Muscle of leg (tissue), 3 donors: ENCODE measurements at regions not wholly inside any gene's neighbourhood (a gene's known extent, or its start where the extent isn't known, plus 50 kb on each side); places are given as distances from the start of the nearest gene placed in this dataset.

Experiments
- DNase-seq: peaks from one replicate; pipeline ENCODE4 v3.0.0; 2013
- H3K27ac ChIP-seq: one replicate; pipeline ENCODE4 v1.5.1; 2013; ENCODE audit warnings: mild to moderate bottlenecking, low read length, control low read depth
- H3K27me3 ChIP-seq: one replicate; pipeline ENCODE4 v1.6.1; 2013; ENCODE audit warnings: low read length; ENCODE audit not compliant: control insufficient read depth, insufficient read depth
- H3K36me3 ChIP-seq: one replicate; pipeline ENCODE4 v1.6.1; 2013; ENCODE audit warnings: low read length; ENCODE audit not compliant: control insufficient read depth, insufficient read depth
- H3K4me1 ChIP-seq: one replicate; pipeline ENCODE4 v1.6.1; 2013; ENCODE audit warnings: low read length; ENCODE audit not compliant: control insufficient read depth, insufficient read depth
- H3K4me3 ChIP-seq: one replicate; pipeline ENCODE4 v1.5.1; 2013; ENCODE audit warnings: low read length, control low read depth
- H3K9me3 ChIP-seq: replicated peaks from 2 replicates; pipeline ENCODE4 v1.6.1; 2013; ENCODE audit warnings: low read depth, low read length; ENCODE audit not compliant: control insufficient read depth
- WGBS: methylation state at CpG from one replicate; pipeline ENCODE4 v1.1.5; 2013; ENCODE audit warnings: missing lambda C conversion rate; ENCODE audit not compliant: insufficient coverage; 5-methylcytosine and 5-hydroxymethylcytosine counted together

DNA sequence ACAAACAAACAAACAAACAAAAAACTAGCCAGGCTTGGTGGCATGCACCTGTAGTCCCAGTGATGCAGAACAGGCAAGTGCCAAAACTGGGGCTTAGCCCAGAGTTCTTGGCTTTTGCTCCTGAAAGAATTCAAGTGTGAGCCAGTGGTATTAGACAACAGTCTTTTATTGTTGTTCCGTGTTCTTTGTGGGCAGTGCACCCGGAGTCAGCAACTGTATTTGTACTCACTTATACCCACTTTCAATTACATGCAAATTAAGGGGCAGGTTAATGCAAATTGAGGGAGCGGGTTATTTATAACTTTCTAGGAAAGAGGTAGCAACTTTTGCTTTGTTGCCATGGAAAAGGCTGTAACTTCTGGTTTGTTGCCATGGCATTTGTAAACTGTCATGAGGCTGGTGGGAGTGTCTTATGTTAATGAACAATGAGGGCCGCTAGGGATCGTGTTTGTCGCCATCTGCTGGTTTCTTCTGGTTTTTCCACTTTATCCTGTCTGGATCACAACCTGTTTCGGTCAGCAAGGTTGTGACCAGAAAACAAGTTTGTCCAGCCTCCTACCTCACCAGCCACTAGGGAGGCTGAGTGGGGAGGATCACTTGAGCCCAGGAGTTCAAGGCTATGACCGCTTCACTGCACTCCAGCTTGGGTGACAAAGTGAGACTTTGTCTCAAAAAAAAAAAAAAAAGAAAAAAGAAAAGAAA is 88.8 kb upstream of the ESX1 start:
- 86% methylated on average over 1 of the region's 8 CpGs for WGBS
- Histone ChIP-seq H3K27me3 (peaks cover 26% of the 10 kb centered on the region), H3K27ac (no peak overlapping the region), H3K9me3 (no peaks in the 10 kb centered on the region), H3K36me3 (no peaks in the 10 kb centered on the region), H3K4me1 (no peaks in the 10 kb centered on the region), H3K4me3 (no peak overlapping the region)
- peak; percentile 60 for DNase-seq

DNA sequence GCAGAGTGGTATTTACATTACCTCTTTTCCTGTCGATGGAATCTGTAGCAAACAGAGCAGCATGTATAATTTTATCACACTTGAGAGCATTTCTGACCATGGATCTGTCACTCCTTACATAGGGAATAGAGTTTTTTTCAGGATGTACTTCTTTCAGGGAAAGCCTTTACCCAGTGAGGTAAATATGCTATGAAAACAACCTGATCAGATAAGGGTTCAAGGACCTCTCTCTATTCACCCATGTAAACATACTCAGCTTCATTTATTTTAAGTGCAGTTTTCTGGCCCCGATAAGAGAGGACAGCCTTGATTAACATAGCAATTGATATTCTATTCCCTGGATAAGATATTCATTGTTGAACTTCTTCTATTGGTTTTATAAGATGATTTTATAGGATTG is 87.3 kb upstream of the ESX1 start:
- H3K4me1 ChIP-seq, result no peaks in the 10 kb centered on the region
- H3K9me3 ChIP-seq, result no peaks in the 10 kb centered on the region
- no peaks in the 10 kb centered on the region for H3K36me3 ChIP-seq
- WGBS, result no CpG with 5 or more reads among the region's 2 CpGs
- H3K27me3 ChIP-seq, result peaks cover 27% of the 10 kb centered on the region
- no peak overlapping the region for H3K4me3 ChIP-seq
- no peak overlapping the region for H3K27ac ChIP-seq
- DNase-seq, result no peak

DNA sequence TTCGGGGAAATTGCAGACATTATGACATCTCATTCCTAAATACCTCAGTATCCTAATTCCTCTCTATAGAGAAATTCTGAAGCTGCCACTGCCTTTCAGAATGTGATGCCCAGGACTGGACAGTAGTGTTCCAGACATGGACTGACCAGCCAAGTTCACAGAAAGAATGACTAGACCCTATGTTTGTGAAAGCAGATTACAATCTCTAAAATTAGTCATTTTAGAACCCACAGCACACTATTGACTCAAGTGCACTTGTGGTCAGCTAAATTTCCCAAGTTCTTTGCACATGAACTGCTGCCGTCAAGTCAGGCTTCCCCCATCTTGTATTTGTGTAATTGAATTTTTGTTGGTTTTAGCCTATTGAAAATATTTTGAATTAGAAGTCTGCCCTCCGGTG is 81.0 kb upstream of the ESX1 start:
- H3K27me3 ChIP-seq, result peaks cover 18% of the 10 kb centered on the region
- H3K4me1 ChIP-seq, result no peaks in the 10 kb centered on the region
- 63% methylated on average over 1 of the region's 3 CpGs for WGBS
- H3K9me3 ChIP-seq, result no peaks in the 10 kb centered on the region
- no peaks in the 10 kb centered on the region for H3K36me3 ChIP-seq
- no peak overlapping the region for H3K4me3 ChIP-seq
- H3K27ac ChIP-seq, result no peak overlapping the region
- DNase-seq, result no peak

DNA sequence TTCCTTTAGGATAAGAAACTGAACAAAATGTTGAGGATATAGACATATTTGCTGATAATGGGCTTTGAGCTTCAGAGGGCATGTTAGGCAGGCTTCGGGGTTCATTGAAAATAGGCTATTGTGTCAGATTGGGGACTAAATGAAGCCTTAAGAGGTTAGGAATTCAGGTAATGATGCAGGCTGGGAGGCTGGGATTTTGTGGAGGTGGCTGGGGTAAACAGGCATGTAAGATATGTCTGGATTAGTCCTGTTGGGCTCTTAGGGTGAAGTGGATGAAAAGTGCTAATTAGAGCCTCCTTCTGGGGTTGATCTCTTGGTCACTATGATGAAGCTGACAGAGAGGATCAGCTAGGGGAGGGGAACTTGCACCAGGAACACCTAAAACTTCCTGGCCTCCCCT is 80.2 kb upstream of the ESX1 start:
- Histone ChIP-seq H3K4me3 (no peak overlapping the region), H3K36me3 (no peaks in the 10 kb centered on the region), H3K27me3 (peaks cover 21% of the 10 kb centered on the region), H3K9me3 (no peaks in the 10 kb centered on the region), H3K4me1 (no peaks in the 10 kb centered on the region), H3K27ac (no peak overlapping the region)
- WGBS, result 78% methylated on average over 1 of the region's 1 CpG
- no peak for DNase-seq

DNA sequence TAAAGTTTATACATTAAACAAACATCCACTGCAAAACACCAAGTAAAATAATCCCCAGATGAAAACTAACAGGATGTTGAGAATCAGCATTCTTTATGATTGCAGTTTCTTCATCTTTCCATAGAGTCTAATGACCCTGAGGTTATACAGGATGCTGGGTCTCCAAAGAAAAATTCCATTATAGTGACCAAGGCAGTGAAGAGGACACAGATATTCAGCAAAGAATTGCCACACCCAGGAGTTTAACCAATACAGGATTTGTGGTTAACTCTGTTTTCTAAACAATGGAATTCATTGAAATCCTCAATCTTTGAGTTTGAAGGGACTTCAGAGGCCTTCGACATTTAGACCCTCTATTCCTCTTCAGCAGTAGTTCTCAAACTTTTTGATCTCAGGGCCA is 76.2 kb upstream of the ESX1 start:
- H3K27me3 ChIP-seq, result peaks cover 19% of the 10 kb centered on the region
- H3K36me3 ChIP-seq, result no peaks in the 10 kb centered on the region
- H3K4me3 ChIP-seq, result no peak overlapping the region
- no peak for DNase-seq
- H3K27ac ChIP-seq, result no peak overlapping the region
- no peaks in the 10 kb centered on the region for H3K9me3 ChIP-seq
- no CpG with 5 or more reads among the region's 1 CpG for whole genome bisulfite sequencing
- no peaks in the 10 kb centered on the region for H3K4me1 ChIP-seq

DNA sequence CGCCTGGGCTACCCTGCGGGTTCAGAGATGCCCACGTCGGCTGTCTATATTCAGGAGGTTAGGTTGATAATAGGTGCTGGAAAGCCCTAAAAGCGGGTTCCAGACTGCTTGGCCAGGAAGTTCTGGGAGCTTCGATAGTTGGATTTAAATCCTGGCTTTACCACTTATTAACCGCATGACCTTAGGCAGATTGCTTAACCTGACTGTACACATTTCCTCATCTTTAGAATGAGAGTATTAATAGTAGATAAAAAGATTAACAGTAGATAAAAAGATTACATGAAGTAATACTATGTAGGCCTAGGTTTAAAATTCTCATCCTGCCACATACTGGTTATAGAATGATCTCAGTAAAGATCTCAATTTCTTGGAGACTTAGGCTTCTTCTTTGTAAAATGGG is 75.0 kb upstream of the ESX1 start:
- no peaks in the 10 kb centered on the region for H3K9me3 ChIP-seq
- no peak for DNase-seq
- no peak overlapping the region for H3K27ac ChIP-seq
- WGBS, result no CpG with 5 or more reads among the region's 7 CpGs
- no peaks in the 10 kb centered on the region for H3K36me3 ChIP-seq
- H3K4me3 ChIP-seq, result no peak overlapping the region
- peaks cover 13% of the 10 kb centered on the region for H3K27me3 ChIP-seq
- H3K4me1 ChIP-seq, result no peaks in the 10 kb centered on the region

DNA sequence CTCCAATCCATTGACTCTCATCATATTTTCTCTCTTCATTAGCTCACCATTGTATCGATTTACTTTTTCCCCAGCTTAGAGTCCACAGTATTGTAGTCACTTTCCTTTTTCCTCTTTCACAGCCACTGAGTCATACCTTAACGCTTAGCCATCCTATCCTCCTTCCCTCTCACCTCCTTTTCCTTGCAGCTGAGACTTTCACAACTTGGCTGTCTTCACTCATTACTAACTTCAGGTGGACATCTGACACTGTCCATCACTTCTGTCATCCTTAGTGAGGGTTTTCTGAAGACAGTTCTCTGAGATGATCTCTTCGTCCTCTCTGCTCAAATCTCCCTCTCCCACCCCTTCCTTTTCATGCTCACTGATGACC is 70.5 kb upstream of the ESX1 start:
- H3K36me3 ChIP-seq, result no peaks in the 10 kb centered on the region
- WGBS, result 63% methylated on average over 2 of the region's 3 CpGs
- no peak overlapping the region for H3K27ac ChIP-seq
- no peaks in the 10 kb centered on the region for H3K9me3 ChIP-seq
- H3K4me3 ChIP-seq, result no peak overlapping the region
- peaks cover 14% of the 10 kb centered on the region for H3K27me3 ChIP-seq
- no peak for DNase-seq
- H3K4me1 ChIP-seq, result no peaks in the 10 kb centered on the region

DNA sequence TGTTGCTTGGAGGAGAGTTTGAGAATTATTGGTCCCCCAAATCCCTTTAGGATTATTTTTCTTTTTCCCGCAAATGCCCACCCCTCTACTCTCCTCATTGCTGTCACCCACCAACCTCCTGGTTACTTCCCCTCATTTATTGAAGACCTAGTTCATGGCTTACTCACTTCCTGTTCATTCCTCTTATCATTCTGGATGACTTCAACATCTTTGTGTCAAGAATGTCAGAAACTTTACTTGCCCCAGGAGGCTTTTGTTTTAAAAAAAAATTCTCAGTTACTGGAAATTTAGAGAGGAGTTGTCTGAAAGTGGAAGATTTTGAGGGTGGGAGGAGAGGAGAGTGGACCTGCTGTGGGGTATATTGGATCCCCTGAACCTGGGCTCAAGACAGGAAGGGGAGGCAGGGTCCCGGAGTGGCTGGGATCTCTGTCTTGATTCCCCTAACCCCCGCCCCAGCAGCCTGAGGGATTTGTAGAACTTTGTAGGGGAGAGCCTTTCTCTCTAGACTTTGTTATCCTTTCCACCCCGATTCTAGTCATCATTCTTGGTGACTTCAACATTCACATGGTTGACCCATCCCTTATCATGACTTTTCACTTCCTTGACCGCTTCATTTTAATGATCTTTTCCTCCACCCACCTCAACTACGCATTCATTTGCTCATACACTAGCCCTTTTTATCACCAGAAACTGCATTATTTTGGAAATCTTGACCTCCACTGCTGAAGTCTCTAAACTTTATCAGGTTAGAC is 69.9 kb upstream of the ESX1 start:
- Histone ChIP-seq H3K27me3 (peaks cover 14% of the 10 kb centered on the region), H3K4me3 (no peak overlapping the region), H3K4me1 (no peaks in the 10 kb centered on the region), H3K9me3 (no peaks in the 10 kb centered on the region), H3K27ac (no peak overlapping the region), H3K36me3 (no peaks in the 10 kb centered on the region)
- no peak for DNase-seq
- 82% methylated on average over 4 of the region's 6 CpGs for WGBS

DNA sequence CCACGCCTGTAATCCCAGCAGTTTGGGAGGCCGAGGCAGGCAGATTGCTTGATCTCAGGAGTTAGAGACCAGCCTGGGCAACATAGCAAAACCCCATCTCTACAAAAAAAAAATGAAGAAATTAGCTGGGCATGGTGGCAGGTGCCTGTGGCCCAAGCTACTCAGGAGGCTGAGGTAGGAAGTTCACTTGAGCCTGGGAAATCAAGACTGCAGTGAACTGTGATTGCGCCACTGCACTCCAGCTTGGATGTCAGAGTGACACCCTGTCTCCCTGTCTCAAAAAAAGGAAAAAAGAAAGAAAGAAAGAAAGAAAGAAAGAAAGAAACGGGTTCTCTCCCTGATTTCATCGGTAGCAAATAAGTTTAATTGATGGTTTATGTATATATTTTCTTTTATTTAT is 64.6 kb upstream of the ESX1 start:
- Histone ChIP-seq H3K36me3 (no peaks in the 10 kb centered on the region), H3K4me3 (no peak overlapping the region), H3K9me3 (no peaks in the 10 kb centered on the region), H3K27ac (no peak overlapping the region), H3K4me1 (no peaks in the 10 kb centered on the region), H3K27me3 (peaks cover 17% of the 10 kb centered on the region)
- no CpG with 5 or more reads among the region's 5 CpGs for WGBS
- no peak for DNase-seq

DNA sequence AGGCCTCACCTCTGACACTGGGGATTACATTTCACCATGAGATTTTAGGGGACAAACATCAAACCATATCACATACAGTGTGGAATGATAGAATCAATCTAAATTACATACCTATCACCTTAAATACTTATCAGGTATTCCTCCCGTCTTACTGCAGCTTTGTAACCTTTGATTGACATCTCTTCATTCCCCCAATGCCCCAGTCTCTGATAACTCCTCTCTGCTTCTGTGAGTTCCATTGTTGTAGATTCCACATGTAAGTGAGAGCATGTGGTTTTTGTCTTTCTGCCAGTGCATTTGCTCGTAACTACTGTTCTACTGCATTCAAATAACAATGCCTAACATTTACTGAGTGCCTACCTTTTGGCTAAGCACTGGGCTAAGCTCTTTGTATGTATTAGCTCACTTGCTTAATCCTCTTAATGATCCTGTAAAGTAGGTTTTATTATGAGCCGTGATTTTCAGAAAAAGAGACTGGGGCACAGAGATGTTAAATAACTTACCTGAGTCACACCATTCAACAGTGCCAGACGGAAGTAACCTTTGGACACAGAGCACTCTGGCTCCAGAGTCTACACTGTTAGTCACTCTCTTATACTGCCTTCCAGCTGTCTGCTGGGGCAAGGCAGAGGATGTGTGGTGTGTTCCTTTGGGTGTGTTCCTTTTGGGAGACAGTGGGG is 63.7 kb upstream of the ESX1 start:
- no peak for DNase-seq
- Histone ChIP-seq H3K4me3 (no peak overlapping the region), H3K9me3 (no peaks in the 10 kb centered on the region), H3K27ac (no peak overlapping the region), H3K36me3 (no peaks in the 10 kb centered on the region), H3K27me3 (peaks cover 15% of the 10 kb centered on the region), H3K4me1 (no peaks in the 10 kb centered on the region)
- no CpG with 5 or more reads among the region's 4 CpGs for WGBS
